ENCODE measurements at regions not wholly inside any gene's neighbourhood (a gene's known extent, or its start where the extent isn't known, plus 50 kb on each side); places are given as distances from the start of the nearest gene placed in this dataset.

DNA sequence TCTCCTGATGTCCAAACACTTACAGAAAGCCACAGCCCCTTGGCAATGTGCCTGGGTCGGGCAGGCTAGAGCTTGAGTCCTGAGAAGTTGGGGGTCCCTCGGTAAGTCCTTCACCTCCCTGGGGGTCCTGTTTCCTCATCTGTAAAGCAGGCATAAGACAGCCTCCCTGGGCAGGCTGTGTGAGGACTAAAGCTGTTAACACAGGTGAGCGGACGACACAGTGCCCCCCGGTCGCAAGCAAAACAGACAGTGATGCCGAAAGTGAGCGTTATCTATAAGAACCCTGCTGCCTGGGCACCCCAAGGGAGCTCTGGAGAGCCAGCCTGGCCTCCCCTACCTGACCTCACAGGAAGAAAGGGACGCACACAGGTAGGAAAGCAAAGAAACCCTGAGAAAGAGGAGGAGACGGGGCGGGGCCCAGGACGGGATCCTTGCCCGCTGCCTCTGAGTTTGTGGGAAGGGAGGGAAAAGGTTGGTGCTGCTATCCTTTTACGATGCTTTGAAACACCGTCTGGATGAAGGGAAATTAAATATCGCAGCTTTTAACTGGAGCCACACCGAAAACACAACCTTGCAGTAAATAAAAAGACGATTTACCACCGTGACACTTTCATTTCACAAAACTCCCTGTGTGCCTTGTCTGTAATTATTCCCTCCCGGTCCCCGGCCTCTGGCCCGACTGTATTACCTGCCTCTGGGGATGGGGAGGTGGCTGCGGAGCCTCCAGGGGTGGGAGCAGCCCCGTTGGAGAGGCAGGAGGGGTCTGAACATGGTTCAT lies 67.1 kb downstream of the ENGASE start:
- no peak for TF ChIP-seq CTCF (IDR thresholded peaks at IDR 0.05; ENCODE audit: insufficient read depth, low read depth, low read length)
- POLR2A ChIA-PET, result no interaction called here
- Histone ChIP-seq H3K36me3 (ENCODE audit: control insufficient read depth, insufficient read depth, low read length) (no peaks in the 10 kb centered on the region), H3K4me3 (ENCODE audit: low read depth, low read length) (no peak overlapping the region), H3K27me3 (ENCODE audit: control insufficient read depth, insufficient read depth, low read length) (0 out of 2 replicates have a peak, but pooled peaks cover 3% of the 10 kb centered on the region)
- no peak for DNase-seq (ENCODE audit: low read depth)
- CTCF ChIA-PET, result no interaction called here

GRCh38 chr17:79138826-79139225 lies 64.2 kb downstream of the ENGASE start:
- H3K4me3 ChIP-seq (ENCODE audit: low read depth, low read length), result no peak overlapping the region
- ChIA-PET POLR2A (no interaction called here), CTCF (no interaction called here)
- peaks cover 3% of the 10 kb centered on the region; the same call in 1 of the 2 replicates for H3K27me3 ChIP-seq (ENCODE audit: control insufficient read depth, insufficient read depth, low read length)
- H3K36me3 ChIP-seq (ENCODE audit: control insufficient read depth, insufficient read depth, low read length), result no peaks in the 10 kb centered on the region
- DNase-seq (ENCODE audit: low read depth), result no peak
- TF ChIP-seq CTCF (IDR thresholded peaks at IDR 0.05; ENCODE audit: insufficient read depth, low read depth, low read length), result no peak

DNA sequence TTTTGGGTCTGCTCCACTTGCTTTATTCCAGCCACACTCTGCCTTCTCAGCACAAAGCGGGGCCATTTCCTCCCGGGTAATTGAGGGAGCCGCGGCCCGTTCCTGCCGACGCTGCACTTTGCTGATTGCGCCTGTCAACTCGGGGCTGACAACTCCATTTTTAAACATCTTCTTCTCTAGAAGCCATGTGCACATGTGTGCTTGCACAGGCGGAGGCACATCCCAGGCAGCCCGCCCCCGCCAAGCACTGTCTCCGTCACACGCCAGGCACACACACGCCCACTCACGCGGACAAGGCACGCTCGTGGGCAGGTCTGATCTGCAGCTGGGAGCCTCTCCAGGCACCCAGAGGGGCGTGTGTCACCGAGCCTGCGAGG lies 63.2 kb downstream of the ENGASE start:
- POLR2A ChIA-PET, result no interaction called here
- Histone ChIP-seq H3K27me3 (ENCODE audit: control insufficient read depth, insufficient read depth, low read length) (peaks cover 3% of the 10 kb centered on the region; the same call in 1 of the 2 replicates), H3K36me3 (ENCODE audit: control insufficient read depth, insufficient read depth, low read length) (no peaks in the 10 kb centered on the region), H3K4me3 (ENCODE audit: low read depth, low read length) (no peak overlapping the region)
- TF ChIP-seq CTCF (IDR thresholded peaks at IDR 0.05; ENCODE audit: insufficient read depth, low read depth, low read length), result no peak
- CTCF ChIA-PET, result no interaction called here
- DNase-seq (ENCODE audit: low read depth), result no peak

DNA sequence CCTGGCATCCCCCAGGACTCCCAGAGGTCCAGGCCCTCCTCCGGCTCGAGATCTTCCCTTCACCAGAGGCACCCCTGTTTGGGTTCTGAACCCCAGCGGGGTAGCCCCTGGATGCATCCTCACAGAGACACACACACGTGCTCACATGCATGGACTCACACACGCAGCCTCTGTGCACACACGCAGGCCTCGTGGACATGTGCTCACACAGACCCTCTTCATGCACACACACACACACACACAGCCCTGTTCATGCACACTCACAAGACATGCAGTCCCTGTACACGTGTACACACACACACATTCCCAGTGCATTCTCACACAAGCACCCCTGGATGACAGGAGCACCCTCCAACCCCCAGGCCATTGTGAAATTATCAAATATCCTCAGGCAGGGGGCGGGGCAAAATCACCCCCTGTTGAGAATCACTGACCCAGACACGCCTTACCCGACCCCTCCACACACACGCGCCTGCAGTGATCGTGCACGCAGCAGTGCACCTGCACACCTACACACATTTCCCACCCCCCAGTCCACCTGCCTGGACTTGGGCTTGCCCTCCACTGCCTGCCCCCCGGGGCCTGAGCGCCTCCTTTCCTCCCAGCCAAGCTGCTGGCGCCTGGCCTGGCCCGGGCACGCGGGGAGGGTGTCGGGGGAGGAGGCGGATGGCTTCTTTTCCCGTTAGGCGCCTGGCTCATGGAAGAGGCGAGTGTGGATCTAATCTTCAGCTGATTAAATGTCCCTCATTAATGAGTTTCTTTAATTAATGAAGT lies 62.6 kb downstream of the ENGASE start:
- DNase-seq (ENCODE audit: low read depth), result no peak
- ChIA-PET POLR2A (no interaction called here), CTCF (no interaction called here)
- no peak for TF ChIP-seq CTCF (IDR thresholded peaks at IDR 0.05; ENCODE audit: insufficient read depth, low read depth, low read length)
- Histone ChIP-seq H3K27me3 (ENCODE audit: control insufficient read depth, insufficient read depth, low read length) (peaks cover 3% of the 10 kb centered on the region; the same call in 1 of the 2 replicates), H3K36me3 (ENCODE audit: control insufficient read depth, insufficient read depth, low read length) (no peaks in the 10 kb centered on the region), H3K4me3 (ENCODE audit: low read depth, low read length) (no peak overlapping the region)

DNA sequence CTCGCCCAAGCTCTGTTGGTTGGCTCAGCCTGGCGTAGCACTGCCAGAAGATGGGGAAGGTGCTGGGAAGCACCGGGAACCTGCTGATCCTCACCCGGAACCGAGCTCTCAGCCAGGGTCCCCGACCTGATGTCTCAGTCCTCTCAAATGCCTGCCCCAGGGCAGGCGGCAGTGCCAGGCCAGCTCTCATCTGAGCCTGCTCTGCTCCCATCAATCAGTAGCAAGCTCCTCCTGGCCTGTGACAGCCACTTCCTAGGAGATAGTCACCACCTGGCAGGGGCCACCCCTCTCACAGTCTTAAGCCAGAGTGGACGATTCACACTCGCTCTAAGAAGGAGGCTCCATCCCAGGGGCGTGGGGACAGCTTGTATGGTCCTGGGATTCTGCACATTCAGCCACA lies 62.0 kb downstream of the ENGASE start:
- no peaks in the 10 kb centered on the region for H3K36me3 ChIP-seq (ENCODE audit: control insufficient read depth, insufficient read depth, low read length)
- POLR2A ChIA-PET, result no interaction called here
- H3K4me3 ChIP-seq (ENCODE audit: low read depth, low read length), result no peak overlapping the region
- DNase-seq (ENCODE audit: low read depth), result no peak
- no peak for TF ChIP-seq CTCF (IDR thresholded peaks at IDR 0.05; ENCODE audit: insufficient read depth, low read depth, low read length)
- CTCF ChIA-PET, result no interaction called here
- H3K27me3 ChIP-seq (ENCODE audit: control insufficient read depth, insufficient read depth, low read length), result no peaks in the 10 kb centered on the region; the same call in 1 of the 2 replicates

Data from BJ (cell line).